H9 (cell line): ENCODE measurements at regions not wholly inside any gene's neighbourhood (a gene's known extent, or its start where the extent isn't known, plus 50 kb on each side); places are given as distances from the start of the nearest gene placed in this dataset.

Experiments
- DNase-seq: peaks from one replicate; pipeline ENCODE4 v3.0.0-alpha.2; 2017
- H2AFZ ChIP-seq: one replicate; pipeline ENCODE4 v1.6.1; 2013; ENCODE audit warnings: mild to moderate bottlenecking, low read length, control low read depth, moderate library complexity
- H2AK5ac ChIP-seq: 2 replicates; pipeline ENCODE4 v1.6.1; 2013; ENCODE audit warnings: low read length, control low read depth, mixed read lengths; ENCODE audit not compliant: insufficient read length
- H2BK120ac ChIP-seq: one replicate; pipeline ENCODE4 v1.6.1; 2013; ENCODE audit warnings: low read depth, mild to moderate bottlenecking, low read length, control low read depth, inconsistent platforms; ENCODE audit not compliant: poor library complexity, severe bottlenecking
- H2BK12ac ChIP-seq: 2 replicates; pipeline ENCODE4 v1.6.1; 2013; ENCODE audit warnings: low read length, control low read depth, mixed read lengths, low read depth; ENCODE audit not compliant: insufficient read length
- H2BK15ac ChIP-seq: 2 replicates; pipeline ENCODE4 v1.6.1; 2013; ENCODE audit warnings: low read depth, low read length, control low read depth
- H2BK20ac ChIP-seq: one replicate; pipeline ENCODE4 v1.6.1; 2013; ENCODE audit warnings: low read depth, mild to moderate bottlenecking, low read length, control low read depth, inconsistent platforms; ENCODE audit not compliant: poor library complexity, severe bottlenecking
- H2BK5ac ChIP-seq: 2 replicates; pipeline ENCODE4 v1.6.1; 2013; ENCODE audit warnings: low read length, control low read depth, mixed read lengths; ENCODE audit not compliant: insufficient read length
- H3K14ac ChIP-seq: 2 replicates; pipeline ENCODE4 v1.6.1; 2013; ENCODE audit warnings: low read length, control low read depth; ENCODE audit not compliant: insufficient read depth
- H3K18ac ChIP-seq: 2 replicates; pipeline ENCODE4 v1.6.1; 2013; ENCODE audit warnings: low read depth, mild to moderate bottlenecking, mixed read lengths, low read length, control low read depth; ENCODE audit not compliant: insufficient read length
- H3K23ac ChIP-seq: 2 replicates; pipeline ENCODE4 v1.6.1; 2013; ENCODE audit warnings: low read length, control low read depth, mixed read lengths, low read depth; ENCODE audit not compliant: insufficient read length
- H3K23me2 ChIP-seq: 2 replicates; pipeline ENCODE4 v1.6.1; 2013; ENCODE audit warnings: low read depth, mild to moderate bottlenecking, mixed read lengths, low read length, control low read depth; ENCODE audit not compliant: insufficient read length, poor library complexity, severe bottlenecking
- H3K27ac ChIP-seq: 2 replicates; pipeline ENCODE4 v1.5.1; 2013; ENCODE audit warnings: low read length, control low read depth, mixed read lengths, low read depth; ENCODE audit not compliant: insufficient read length
- H3K27me3 ChIP-seq: 2 replicates; pipeline ENCODE4 v1.6.1; 2013; ENCODE audit warnings: low read length, control low read depth, inconsistent platforms; ENCODE audit not compliant: insufficient read depth
- H3K4ac ChIP-seq: 2 replicates; pipeline ENCODE4 v1.6.1; 2013; ENCODE audit warnings: low read depth, mild to moderate bottlenecking, control low read depth, inconsistent platforms, low read length, moderate library complexity
- H3K4me1 ChIP-seq: 2 replicates; pipeline ENCODE4 v1.6.1; 2013; ENCODE audit warnings: low read length, control low read depth, inconsistent platforms; ENCODE audit not compliant: insufficient read depth
- H3K4me2 ChIP-seq: 2 replicates; pipeline ENCODE4 v1.6.1; 2013; ENCODE audit warnings: low read length, control low read depth, mixed read lengths; ENCODE audit not compliant: insufficient read length, insufficient read depth
- H3K56ac ChIP-seq: 2 replicates; pipeline ENCODE4 v1.6.1; 2013; ENCODE audit warnings: low read depth, mild to moderate bottlenecking, mixed read lengths, low read length, control low read depth; ENCODE audit not compliant: insufficient read length
- H3K79me1 ChIP-seq: 2 replicates; pipeline ENCODE4 v1.6.1; 2013; ENCODE audit warnings: low read depth, mild to moderate bottlenecking, moderate library complexity, low read length, control low read depth, inconsistent platforms; ENCODE audit not compliant: insufficient read depth, poor library complexity, severe bottlenecking
- H3K79me2 ChIP-seq: 2 replicates; pipeline ENCODE4 v1.6.1; 2013; ENCODE audit warnings: low read length, control low read depth, inconsistent platforms; ENCODE audit not compliant: insufficient read depth
- H3K9ac ChIP-seq: 2 replicates; pipeline ENCODE4 v1.6.1; 2013; ENCODE audit warnings: low read length, control low read depth, mixed read lengths; ENCODE audit not compliant: insufficient read length; ENCODE audit errors: extremely low read depth
- H3K9me3 ChIP-seq: one replicate; pipeline ENCODE4 v1.6.1; 2013; ENCODE audit warnings: low read depth, low read length, inconsistent platforms; ENCODE audit not compliant: control insufficient read depth
- H3T11ph ChIP-seq: one replicate; pipeline ENCODE4 v1.6.1; 2013; ENCODE audit warnings: mild to moderate bottlenecking, low read length, control low read depth, inconsistent platforms
- H4K20me1 ChIP-seq: one replicate; pipeline ENCODE4 v1.6.1; 2013; ENCODE audit not compliant: control insufficient read depth, insufficient read length, insufficient read depth
- H4K5ac ChIP-seq: 2 replicates; pipeline ENCODE4 v1.6.1; 2013; ENCODE audit warnings: low read depth, mild to moderate bottlenecking, mixed read lengths, low read length, control low read depth; ENCODE audit not compliant: insufficient read length
- H4K8ac ChIP-seq: replicated peaks from 2 replicates; pipeline ENCODE4 v1.6.1; 2013; ENCODE audit warnings: low read length, control low read depth, mixed read lengths, low read depth; ENCODE audit not compliant: insufficient read length
- H4K91ac ChIP-seq: 2 replicates; pipeline ENCODE4 v1.6.1; 2013; ENCODE audit warnings: low read depth, mild to moderate bottlenecking, moderate library complexity, mixed read lengths, low read length, control low read depth; ENCODE audit not compliant: insufficient read length
- H3K27ac Mint-ChIP-seq, 3 experiments: 2 replicates in 2 of 3; 3 replicates in 1 of 3; pipeline ENCODE4 v1.8.0; 2020 to 2021; ENCODE audit warnings: mixed read lengths in 3 of 3, mild to moderate bottlenecking in 1 of 3, moderate library complexity in 1 of 3
- H3K27me3 Mint-ChIP-seq: 2 replicates; pipeline ENCODE4 v1.8.0; 2021; ENCODE audit warnings: low read depth, mild to moderate bottlenecking, moderate library complexity, mixed read lengths
- H3K36me3 Mint-ChIP-seq, 3 experiments: 2 replicates in 2 of 3; 3 replicates in 1 of 3; pipeline ENCODE4 v1.8.0; 2020 to 2021; ENCODE audit warnings: low read depth in 3 of 3, mixed read lengths in 3 of 3; ENCODE audit not compliant: insufficient read depth in 1 of 3
- H3K4me1 Mint-ChIP-seq, 2 experiments: 2 replicates each; pipeline ENCODE4 v1.8.0; 2020; ENCODE audit warnings: mixed read lengths in 2 of 2
- H3K4me3 Mint-ChIP-seq, 2 experiments: 2 replicates in 1 of 2; 3 replicates in 1 of 2; pipeline ENCODE4 v1.8.0; 2020 to 2021; ENCODE audit warnings: mild to moderate bottlenecking in 2 of 2, mixed read lengths in 2 of 2, moderate library complexity in 1 of 2
- H3K9me3 Mint-ChIP-seq, 2 experiments: 2 replicates in 1 of 2; 3 replicates in 1 of 2; pipeline ENCODE4 v1.8.0; 2020; ENCODE audit warnings: mild to moderate bottlenecking in 2 of 2, mixed read lengths in 2 of 2, moderate library complexity in 1 of 2
- TF ChIP-seq, protein P1 (sequence below): fragments of 200-600 bp; sonication (generic); conservative IDR thresholded peaks from 3 replicates; pipeline ENCODE4 v1.8.0; 2021; ENCODE audit warnings: antibody characterized with exemption, mild to moderate bottlenecking

DNA sequence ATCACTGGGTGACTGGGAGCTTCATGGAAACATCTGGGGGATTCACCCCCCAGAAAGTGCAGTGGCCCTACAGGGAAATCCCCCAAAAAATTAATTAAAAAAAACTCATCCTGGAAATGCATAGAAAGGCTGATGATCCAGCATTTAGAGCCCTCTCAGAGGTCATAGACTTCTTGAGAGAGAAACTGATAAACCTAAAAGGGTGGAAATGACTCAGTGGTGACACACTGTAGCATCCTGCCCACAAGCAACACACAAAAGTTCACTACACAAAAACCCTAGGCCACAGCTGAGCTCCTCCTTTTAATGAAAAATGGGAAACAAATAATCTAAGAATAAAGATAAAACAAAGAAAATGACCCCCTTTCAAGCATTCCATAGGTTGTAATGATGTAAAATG, 911.5 kb downstream of the GLUD2 start:
- Mint-ChIP-seq H3K36me3 (peaks cover 7 to 26% (median 17%) of the 10 kb centered on the region in 3 experiments), H3K4me1 (no peaks in the 10 kb centered on the region), H3K27me3 (peaks cover 2% of the 10 kb centered on the region; the same call in 1 of the 2 replicates), H3K9me3 (peaks cover 57 to 68% of the 10 kb centered on the region in 2 experiments), H3K4me3 (no peak overlapping the region), H3K27ac (no peak overlapping the region)
- TF ChIP-seq, protein P1, sequence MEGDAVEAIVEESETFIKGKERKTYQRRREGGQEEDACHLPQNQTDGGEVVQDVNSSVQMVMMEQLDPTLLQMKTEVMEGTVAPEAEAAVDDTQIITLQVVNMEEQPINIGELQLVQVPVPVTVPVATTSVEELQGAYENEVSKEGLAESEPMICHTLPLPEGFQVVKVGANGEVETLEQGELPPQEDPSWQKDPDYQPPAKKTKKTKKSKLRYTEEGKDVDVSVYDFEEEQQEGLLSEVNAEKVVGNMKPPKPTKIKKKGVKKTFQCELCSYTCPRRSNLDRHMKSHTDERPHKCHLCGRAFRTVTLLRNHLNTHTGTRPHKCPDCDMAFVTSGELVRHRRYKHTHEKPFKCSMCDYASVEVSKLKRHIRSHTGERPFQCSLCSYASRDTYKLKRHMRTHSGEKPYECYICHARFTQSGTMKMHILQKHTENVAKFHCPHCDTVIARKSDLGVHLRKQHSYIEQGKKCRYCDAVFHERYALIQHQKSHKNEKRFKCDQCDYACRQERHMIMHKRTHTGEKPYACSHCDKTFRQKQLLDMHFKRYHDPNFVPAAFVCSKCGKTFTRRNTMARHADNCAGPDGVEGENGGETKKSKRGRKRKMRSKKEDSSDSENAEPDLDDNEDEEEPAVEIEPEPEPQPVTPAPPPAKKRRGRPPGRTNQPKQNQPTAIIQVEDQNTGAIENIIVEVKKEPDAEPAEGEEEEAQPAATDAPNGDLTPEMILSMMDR = no peak
- Histone ChIP-seq H3K23me2 (no peaks in the 10 kb centered on the region), H4K5ac (no peak overlapping the region), H4K20me1 (no peaks in the 10 kb centered on the region), H2BK5ac (no peak overlapping the region), H2BK12ac (no peak overlapping the region), H3K4me1 (no peaks in the 10 kb centered on the region), H3K23ac (no peak overlapping the region), H3T11ph (no peak overlapping the region), H3K4ac (no peak overlapping the region), H3K27ac (no peak overlapping the region), H2BK20ac (no peak overlapping the region), H2AFZ (no peak overlapping the region), H2BK120ac (no peak overlapping the region), H4K91ac (no peak overlapping the region), H2BK15ac (no peak overlapping the region), H4K8ac (no peak overlapping the region), H3K9me3 (peaks cover 12% of the 10 kb centered on the region), H3K9ac (no peak overlapping the region), H3K4me2 (no peak overlapping the region), H3K18ac (no peak overlapping the region), H3K79me1 (no peaks in the 10 kb centered on the region), H3K27me3 (no peaks in the 10 kb centered on the region), H3K14ac (no peak overlapping the region), H3K79me2 (no peaks in the 10 kb centered on the region), H2AK5ac (no peak overlapping the region), H3K56ac (no peak overlapping the region)
- DNase-seq = no peak
